Vagina (tissue), 2 donors: ENCODE measurements at regions not wholly inside any gene's neighbourhood (a gene's known extent, or its start where the extent isn't known, plus 50 kb on each side); places are given as distances from the start of the nearest gene placed in this dataset.

Experiments
- CTCF ChIP-seq, 3 experiments: fragments of 450-650 bp in 2 of 3; fragments of 200-600 bp in 1 of 3; sonication (generic) in 1 of 3; IDR thresholded peaks; one replicate each; pipeline ENCODE4 v1.5.1; 2017 to 2019; ENCODE audit warnings: antibody characterized with exemption in 3 of 3, mild to moderate bottlenecking in 2 of 3, moderate library complexity in 2 of 3
- POLR2AphosphoS5 ChIP-seq, 2 donors: sonication (generic); formaldehyde crosslinking; IDR thresholded peaks; one replicate each; pipeline ENCODE4 v1.9.0; 2017; ENCODE audit warnings: antibody characterized with exemption in 2 of 2, mild to moderate bottlenecking in 2 of 2, low read depth in 1 of 2; ENCODE audit not compliant: insufficient read depth in 1 of 2

- no peak for TF ChIP-seq CTCF (IDR thresholded peaks at IDR 0.05)
- TF ChIP-seq POLR2AphosphoS5 (IDR thresholded peaks at IDR 0.05; ENCODE audit: insufficient read depth in 1 of 2, low read depth in 1 of 2), result no peak
Measured at GRCh38 chr10:71048971-71049615, 160.7 kb upstream of the PCBD1 start.
